Colon (tissue), 2 donors: ENCODE measurements at regions not wholly inside any gene's neighbourhood (a gene's known extent, or its start where the extent isn't known, plus 50 kb on each side); places are given as distances from the start of the nearest gene placed in this dataset.

Experiments
- FAIRE-seq: peaks from 2 replicates; lab custom pipeline; 2012; peaks lifted over from hg19 to GRCh38; lab: Jason Lieb, UNC
- donor health status: control.
- donor health status: control.

DNA sequence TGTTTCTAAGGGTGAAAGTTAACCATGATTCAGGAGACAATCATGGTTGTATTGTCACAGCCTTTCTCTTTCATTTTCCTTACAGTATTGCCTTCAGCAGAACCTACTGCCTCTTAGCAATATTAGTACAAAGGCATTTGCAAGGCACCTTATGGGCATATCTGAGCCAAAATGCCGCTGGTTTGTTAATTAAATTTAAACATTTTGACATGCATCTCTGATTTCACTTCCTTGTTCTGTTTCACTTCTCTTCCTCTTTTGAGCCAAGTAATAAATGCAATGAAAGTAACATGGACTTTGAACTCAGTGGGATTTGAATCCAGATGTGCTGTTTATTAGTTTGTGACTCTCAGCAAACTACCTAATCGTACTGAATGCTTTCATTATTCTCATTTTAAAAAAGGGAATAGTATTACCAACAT is 467.4 kb upstream of the CITED2 start:
- FAIRE-seq, result peak; percentile 53

DNA sequence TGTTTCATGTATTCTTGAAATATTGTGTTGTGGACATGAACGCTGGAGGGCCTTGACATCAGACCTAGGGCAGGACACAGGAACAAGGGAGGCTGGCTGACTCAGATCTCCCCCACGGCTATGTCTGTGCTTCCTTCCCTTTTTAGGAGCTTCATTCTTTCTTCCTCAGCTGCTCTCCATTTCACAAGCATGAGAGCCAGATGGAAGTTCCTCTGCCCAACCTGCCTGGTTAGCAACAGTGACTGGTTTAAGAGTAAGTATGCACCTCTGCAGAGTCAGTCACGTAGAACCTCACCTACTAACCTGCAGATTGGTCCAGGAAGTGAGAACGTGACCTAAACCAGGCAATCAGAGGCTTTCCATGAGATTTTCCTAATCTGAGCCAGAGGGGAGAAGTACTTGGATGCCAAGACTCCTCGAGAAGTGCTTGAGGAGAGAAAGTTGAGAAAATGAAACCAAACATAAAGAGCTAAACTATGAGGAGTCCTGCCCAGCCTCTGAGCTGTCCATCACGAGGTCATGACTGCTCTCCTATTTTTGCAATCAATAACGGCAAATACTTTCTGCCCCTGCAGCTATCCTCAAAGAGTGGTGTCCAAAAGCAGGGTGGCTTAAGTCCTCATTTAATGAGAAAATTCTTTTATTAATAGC is 465.2 kb upstream of the CITED2 start:
- FAIRE-seq, result no peak

DNA sequence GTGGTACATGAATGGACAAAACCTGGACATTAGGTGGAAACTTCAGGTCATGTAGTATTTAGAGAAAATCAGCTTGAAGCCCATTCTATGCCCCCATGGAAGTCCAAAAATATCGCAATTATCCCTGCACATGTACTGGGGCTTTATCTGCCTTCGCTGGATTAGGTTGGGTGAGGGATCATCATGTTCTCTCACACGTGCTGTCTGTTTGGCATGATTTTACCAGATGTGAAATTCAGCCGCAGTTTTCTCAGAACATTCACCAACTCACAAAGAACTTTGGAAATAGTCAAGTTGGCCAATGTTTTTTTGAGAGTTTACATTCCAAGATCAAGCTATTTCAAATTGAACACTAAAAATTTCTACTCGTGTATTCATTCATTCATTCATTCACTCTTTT is 459.8 kb upstream of the CITED2 start:
- no peak for FAIRE-seq

DNA sequence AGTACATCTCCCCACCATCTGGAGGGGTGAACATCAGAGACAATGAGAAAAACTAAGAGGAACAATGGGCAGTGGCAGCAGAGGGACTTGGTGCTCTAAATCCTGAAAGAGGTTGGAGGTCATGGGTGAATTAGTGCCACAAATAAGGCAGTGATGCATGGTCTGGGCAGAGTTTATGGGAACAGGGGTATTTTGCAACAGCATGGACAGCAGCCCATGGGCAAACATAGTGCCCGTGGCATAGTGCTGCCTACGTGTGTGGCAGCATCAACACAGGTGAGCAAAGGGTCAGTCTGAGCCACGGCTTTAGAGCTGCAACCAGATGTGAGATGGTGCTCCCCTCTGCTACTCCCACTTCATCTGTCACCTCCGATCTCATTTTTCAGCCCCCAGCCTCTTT is 459.1 kb upstream of the CITED2 start:
- FAIRE-seq, result no peak

DNA sequence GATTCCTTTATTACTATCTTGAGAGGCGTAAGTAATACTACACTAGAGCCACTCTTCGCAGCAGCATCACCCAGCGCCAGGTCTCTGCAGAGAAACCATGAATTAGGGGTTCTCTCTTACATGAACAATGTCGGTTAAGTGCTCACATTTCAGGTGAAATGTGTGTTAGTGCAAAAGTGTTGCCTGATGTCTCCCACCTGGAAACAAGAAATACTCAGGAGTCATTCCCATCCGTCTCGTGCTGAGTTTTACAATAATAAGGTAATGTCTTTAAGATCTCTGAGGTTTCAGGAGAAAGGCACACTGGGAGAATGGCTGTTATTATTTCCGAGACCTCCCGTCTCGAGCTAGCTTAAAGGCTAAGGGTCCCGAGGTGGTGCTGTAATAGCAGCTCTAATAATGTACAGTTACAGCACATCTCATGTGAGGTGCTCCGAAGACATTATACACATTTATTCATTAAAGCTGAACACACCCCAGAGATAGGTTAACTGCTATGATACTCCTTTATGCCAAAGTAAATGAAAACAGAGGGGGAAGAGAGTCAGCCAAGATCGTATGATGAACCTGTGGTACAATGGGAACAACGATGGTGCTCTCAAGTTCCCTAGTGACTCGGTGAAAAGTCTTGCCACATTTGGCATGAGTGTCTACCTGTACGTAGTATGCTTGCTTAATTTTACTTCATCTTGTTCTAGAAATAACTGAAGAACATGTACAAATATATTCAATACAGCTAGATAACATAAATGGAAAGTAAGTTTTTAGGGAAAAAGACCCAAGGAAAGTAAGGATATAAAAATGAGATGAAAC is 458.3 kb upstream of the CITED2 start:
- no peak for FAIRE-seq

DNA sequence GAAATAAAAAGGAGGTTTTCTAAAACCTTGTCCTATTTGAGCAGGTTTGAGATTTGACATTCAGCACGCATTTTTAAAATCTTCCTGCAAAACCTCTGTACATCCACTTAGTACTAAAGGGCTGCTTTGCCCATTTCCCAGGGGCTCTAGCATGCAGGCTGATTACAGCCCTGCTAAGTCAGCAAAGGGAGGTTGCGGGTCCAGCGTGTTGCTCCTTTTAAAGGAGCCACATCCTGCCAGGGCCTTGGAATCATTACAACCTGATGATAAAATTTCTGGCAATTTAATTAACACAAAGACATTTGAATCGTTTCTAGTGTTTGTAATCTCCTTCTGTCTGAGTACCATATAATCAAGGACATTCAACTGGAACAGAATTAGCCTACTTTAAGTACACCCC is 455.1 kb upstream of the CITED2 start:
- no peak for FAIRE-seq

DNA sequence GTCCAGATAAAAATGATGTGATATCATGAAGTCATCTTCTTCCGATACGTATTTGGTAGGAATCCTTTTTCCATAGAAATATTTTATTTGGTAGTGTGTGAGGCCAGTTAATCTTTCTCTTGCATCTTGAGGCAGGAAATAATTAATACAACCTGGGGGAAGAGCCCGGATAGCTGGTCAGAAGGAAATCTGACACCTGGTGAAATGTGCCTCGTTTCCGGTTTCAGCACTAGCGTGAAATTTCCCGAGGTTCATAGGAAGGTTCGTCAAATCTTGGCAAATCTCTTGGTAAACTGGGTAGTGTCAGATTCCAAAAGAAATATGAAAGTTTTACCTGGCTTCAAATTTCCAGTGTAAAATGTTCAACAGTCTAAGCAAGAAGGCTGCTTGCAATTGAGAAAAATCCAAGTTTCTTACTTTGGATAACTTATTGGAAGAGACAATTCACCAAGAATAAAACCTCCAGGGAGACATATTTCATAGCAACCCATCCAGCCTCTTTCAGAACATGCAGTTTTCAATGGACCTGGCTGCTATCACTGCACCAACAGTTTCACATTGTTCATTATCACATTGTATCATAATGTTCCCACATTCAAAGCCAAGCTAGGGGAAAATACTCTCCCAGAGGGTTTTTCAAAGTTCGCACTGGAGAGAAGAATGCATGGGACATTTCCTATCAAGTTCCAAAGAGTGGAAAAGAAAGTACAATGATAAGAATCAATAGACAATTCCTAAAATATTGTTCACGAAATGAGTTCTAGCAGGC is 454.5 kb upstream of the CITED2 start:
- FAIRE-seq, result no peak

DNA sequence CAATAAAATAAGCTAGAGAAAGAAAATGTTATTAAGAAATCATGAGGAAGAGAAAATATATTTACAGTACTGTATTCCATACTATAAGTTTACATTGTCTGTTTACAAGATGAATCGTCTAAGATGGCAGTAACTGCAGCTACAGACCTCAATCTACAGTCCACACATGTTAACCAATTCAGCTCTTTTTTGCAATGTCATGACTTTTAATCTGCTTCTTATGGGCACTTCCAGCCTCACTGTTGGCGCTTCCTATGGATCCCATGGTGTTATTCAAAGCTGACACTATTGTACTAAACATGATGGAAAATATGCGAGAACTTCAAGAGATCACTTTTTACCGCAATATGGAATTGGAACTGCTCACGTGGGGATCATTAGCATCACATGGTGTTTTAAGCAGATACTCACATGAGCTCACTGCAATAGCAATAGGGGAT is 451.5 kb upstream of the CITED2 start:
- FAIRE-seq, result no peak

DNA sequence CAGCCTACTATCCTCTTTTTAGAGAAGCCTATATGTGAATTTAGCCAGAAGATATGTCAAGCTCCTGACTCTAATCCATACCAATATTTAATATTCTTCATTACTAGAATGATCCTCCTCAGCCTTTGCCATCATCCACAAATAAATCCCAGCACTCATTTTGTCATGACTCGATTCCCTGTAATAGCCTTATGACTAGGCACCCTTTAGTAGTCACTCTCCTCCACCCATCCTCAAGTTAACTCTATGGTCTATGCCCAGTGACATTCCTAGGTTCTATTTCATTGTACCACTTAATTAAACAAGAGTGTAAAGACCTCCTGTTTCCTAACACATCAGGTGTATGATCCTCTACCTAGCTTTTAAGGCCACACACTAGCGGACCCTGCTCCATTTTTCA is 450.4 kb upstream of the CITED2 start:
- no peak for FAIRE-seq

DNA sequence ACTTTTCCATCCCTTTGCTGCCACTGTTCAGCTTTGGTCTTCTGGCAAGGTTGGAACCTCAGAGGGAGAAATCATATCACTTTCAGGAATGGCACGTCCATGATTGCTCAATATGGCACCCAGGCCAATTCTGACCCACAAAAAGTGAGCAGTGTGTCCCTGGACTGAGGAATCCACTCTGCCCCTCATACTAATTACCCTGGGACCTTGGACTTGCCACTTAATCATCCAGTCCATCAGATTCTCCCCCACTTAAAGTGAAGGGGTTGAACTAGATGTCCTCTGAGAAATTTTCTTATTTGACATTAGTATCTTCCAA is 449.3 kb upstream of the CITED2 start:
- FAIRE-seq, result no peak

DNA sequence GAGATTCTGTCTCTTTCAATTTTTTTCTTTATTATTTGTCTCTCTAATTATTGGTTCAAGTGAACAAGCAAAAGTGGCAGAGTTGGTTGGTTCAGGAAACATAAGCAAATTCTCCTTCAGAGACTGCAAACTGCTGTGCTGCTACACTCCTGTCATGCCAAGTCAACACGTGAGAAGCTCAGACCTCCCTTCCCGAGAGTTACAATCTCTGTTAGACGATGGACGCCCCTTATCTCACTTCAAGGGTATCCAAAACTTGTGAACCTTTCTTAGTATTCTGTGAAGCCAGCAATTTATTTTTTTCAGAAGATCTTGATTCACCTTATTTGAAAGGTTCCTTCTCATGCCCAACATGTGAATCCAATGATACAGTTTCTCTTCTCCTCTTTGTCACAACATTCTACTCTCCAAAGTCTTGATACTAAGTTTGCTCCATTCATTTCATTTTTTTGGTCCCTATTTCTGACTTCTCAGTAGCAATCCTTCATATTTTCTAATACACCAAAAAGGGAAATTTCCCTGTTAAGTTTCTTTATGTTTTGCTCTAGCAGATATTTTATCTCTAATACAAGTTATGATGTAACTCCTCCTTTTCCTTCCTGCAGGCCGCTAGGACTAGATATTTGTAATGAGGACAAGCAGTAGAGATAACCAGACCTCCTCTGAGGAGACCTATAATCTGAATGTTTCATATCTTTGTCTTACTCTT is 448.8 kb upstream of the CITED2 start:
- FAIRE-seq, result no peak

DNA sequence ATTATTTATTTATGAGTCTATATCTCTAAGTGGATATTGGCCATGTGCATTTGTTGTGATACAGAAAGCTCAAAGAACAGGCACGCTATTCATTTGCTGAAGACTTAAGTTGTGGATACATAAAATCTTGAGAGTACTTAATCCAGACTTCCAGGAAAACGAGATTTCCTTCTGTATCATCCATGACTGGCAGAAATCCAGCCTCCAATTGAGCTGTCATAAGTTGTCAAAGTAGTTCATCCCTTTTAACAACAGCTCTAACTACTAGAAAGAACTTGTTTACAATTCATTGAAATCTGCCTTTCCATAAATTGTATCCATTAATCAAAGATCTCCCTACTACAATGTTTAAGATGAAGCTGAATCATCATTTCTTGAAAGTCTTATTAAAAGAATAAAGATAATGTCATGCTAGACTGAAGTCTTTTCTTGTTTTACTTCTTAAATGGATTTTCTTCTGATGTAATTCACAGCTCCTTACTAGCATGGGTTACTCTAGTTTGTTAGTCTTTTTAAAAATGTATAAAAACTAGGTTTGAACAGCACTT is 447.3 kb upstream of the CITED2 start:
- FAIRE-seq, result no peak

DNA sequence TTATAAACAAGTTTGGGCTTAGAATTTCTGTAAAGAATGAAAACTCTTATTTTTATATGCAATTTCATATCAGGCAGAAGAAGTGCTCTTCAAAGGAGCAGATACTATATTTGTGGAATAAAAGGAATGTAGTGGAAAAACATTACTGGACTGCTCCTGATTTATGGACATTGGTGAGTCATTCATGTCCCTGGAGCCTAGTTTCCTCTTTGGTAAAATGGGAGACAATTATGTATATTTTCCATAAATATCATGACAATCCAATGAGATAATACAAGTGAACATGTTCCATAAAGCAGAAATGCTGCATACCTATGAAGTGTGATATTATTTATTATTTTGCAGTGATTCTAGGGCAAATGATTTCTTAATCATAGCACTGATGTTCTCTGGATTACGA is 445.8 kb upstream of the CITED2 start:
- FAIRE-seq, result no peak

DNA sequence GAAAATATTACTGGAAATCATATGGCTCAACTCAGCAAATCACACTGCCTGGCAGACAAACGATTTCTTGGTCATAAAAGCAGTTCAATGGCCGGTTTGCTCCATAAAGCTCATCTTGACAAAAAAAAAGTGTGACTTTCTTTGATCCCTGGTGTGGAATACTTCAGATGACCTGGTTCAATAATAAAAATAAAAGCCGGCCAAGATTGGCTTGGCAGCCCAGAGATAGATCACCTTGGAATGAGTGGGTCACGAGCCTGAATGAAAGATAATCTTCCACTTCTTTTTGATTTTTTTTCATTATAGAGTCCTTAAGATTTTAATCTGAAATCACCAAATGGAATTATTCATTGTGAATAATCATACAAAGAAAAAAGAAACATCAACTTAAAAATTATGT is 445.3 kb upstream of the CITED2 start:
- no peak for FAIRE-seq

DNA sequence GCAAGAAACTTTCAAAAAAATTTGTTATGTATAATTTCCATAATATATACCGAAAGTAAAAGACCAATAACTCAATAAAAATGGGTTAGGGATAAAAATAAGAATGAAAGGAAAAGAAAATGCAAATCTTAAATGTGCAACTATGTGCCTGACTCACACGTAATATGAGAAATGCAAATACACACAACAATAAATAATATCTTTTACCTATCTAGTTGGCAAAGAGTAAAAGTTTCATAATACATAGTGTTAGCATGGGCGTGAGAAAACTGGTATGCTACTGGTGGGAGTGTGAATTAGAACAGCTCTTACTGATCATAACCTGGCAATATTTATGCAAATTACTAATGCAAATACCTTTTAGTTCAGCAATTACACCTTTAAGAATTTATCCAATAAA is 438.5 kb upstream of the CITED2 start:
- FAIRE-seq, result no peak

DNA sequence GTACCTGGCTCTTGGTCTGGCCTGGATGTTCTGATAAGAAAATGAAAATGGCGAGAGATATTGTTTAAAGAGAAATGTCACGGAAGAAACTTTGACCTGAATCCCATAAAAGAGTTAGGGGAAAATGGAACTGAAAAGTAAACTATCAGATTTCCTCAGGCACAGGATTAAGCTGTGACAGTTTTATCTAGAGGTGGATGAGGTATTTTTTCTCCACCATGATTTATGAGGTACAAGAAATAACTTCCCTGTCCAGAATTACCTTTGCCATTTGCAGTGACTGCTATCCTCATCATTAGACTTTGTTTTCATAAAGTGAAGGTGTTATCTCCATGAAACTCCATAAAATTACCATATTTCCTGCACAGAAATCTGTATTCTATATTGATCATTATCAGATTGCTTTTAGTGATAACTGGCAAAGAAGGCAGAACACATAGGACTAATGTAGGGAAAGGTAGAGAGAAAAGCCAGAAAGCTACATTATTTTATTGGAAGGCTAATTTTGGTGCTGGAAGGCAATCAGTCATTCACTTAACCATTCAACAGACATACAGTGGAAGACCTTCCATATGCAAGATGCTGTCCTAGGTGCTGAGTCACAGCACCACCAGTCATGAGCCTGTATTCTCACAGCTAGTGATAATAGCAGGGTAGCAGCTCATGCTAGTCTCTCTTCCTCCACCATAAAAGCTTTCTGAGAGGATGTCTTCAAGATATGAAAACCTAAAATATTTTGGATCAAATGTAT is 427.3 kb upstream of the CITED2 start:
- FAIRE-seq, result no peak

DNA sequence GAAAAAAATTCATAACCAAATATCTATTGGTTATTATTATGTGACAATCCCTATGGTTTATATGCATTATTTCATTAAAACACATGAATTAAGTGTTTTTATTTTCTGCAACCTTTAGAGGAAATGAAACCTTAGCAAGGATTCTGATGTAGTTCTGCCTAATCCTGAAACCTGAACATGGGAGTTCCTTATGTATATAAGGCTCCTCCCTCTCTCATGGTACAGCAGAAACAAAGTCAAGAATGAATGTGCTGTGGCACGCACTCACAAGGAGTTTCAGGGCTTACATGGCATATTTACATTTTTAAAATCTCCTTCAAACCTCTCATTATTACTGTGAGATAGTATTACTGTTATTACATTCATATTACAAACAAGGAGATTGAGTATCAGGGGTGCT is 426.4 kb upstream of the CITED2 start:
- no peak for FAIRE-seq

DNA sequence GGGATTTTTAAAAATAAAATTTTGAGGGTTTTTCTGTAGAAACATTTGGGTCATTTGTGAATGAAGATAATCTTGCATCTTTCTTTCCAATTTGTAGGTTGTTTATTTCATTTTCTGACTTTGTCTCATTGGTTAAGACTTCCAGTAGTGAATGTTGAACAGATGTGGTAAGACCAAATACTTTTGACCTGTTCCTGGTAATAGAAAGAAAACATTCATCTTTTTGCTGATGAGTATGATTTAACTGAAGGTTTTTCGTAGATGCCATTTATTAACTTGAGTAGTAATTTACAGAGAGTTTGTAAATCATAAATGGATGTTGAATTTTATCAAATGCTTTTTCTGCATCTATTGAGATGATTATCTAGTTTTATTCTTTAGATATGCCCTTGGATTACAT is 416.1 kb upstream of the CITED2 start:
- no peak for FAIRE-seq

DNA sequence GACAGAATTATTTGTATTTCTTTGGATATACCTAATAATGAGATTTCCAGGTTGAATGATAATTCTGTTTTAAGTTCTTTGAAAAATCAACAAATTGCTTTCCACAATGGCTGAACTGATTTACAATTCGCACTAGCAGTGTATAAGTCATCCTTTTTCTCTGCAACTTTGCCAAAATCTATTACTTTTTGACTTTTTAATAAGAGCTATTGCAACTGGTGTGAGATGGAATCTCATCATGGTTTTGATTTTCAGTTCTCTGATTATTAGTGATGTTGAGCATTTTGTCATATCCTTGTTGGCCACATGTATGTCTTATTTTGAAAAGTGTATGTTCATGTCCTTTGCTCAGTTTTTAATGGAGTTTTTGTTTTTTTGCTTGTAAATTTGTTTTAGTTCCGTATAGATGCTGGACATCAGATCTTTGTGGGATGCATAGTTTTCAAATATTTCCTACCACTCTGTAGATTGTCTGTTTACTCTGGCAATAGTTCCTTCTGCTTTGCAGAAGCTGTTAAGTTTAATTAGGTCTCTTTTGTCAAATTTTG is 409.8 kb upstream of the CITED2 start:
- no peak for FAIRE-seq

DNA sequence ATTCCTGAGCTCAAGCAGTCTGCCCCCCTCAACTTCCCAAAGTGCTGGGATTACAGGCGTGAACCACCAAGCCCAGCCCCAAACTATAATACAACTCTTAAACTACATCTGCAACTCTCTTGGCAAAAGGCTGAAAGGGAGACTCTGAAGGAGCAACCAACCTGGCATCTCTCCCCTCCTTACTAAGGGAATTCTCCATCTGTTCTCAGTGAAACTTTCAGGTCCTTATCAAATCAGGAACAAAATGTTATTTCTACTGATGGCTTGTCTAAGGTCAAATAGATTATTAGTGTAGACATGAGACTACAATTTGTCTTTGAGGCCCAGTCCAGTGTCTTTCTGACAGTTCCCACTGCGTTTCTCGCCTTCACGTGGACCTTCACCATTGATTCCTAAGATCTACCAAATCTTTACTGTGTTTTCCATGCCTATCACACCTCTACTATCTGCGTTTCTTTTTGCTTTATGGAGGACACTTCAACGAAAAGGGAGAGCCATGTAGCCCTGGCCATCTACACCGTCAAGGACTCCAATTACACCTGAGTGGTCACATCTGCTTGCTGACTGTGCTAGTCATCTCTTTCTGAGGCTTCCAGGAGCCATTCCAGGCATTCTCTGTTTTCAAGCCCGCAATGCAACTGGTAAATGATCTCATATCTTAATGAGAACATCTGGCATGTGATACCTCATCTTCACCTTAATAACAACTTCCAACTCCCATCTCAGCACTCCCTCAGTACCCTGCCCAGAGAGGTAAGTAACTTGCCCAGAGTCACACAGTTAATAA is 405.7 kb upstream of the CITED2 start:
- no peak for FAIRE-seq

DNA sequence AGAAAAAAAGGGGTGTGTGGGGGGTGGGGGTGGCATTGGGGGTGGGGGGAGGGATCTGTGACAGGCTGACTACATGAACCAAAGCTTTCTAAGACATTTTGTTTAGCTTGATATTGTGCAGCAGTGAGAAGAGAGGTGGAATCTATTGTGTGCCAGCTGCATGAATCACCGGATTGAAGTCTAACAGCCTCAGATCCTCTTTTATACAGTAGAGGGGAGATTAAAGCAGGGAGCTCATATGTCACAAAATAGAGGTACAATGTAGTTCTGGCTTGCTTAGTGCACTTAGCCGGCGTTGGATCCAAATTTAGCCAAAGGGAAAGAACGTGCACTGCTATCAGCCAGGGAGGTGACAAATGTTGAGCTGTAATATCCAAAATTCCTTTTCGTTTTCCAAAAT is 404.2 kb upstream of the CITED2 start:
- no peak for FAIRE-seq
